Thoracic aorta (tissue), 2 donors: ENCODE measurements at regions not wholly inside any gene's neighbourhood (a gene's known extent, or its start where the extent isn't known, plus 50 kb on each side); places are given as distances from the start of the nearest gene placed in this dataset.

ENCODE experiments used
- ATAC-seq: fragments of 150-250 bp; one replicate; pipeline ENCODE4 v1.8.0; 2017; ENCODE audit warnings: low read depth; ENCODE audit not compliant: insufficient number of reproducible peaks, low FRiP score
- DNase-seq: peaks from one replicate; pipeline ENCODE4 v3.0.0-alpha.2; 2020; ENCODE audit warnings: low spot score
- H3K27ac ChIP-seq, 2 donors: fragments of 200-600 bp; sonication (generic); 1 replicate in 1 of 2; 2 replicates in 1 of 2; pipeline ENCODE4 v1.5.1; 2016; ENCODE audit warnings: mild to moderate bottlenecking in 2 of 2, moderate library complexity in 2 of 2
- H3K27me3 ChIP-seq: fragments of 200-600 bp; sonication (generic); replicated peaks from 2 replicates; pipeline ENCODE4 v1.6.0; 2016; ENCODE audit warnings: mild to moderate bottlenecking; ENCODE audit not compliant: insufficient read depth
- H3K36me3 ChIP-seq: fragments of 200-600 bp; sonication (generic); one replicate; pipeline ENCODE4 v1.5.1; 2016
- H3K4me1 ChIP-seq, 2 donors: fragments of 200-600 bp; sonication (generic); 1 replicate in 1 of 2; 2 replicates in 1 of 2; pipeline versions ENCODE4 v1.5.1 to v1.6.0; 2016; ENCODE audit warnings: low read depth in 2 of 2, mild to moderate bottlenecking in 1 of 2; ENCODE audit not compliant: control insufficient read depth in 1 of 2
- H3K4me3 ChIP-seq: fragments of 200-600 bp; sonication (generic); 2 replicates; pipeline ENCODE4 v1.5.1; 2016; ENCODE audit warnings: mild to moderate bottlenecking
- H3K9me3 ChIP-seq: fragments of 200-600 bp; sonication (generic); 2 replicates; pipeline ENCODE4 v1.5.1; 2016
- CTCF ChIP-seq: fragments of 200-600 bp; sonication (generic); IDR thresholded peaks from one replicate; pipeline ENCODE4 v1.5.1; 2019; ENCODE audit warnings: antibody characterized with exemption

- no peaks in the 10 kb centered on the region for H3K27me3 ChIP-seq
- no peak overlapping the region for H3K27ac ChIP-seq
- ATAC-seq (no peak), DNase-seq (no peak)
- H3K9me3 ChIP-seq = no peaks in the 10 kb centered on the region
- H3K36me3 ChIP-seq = no peaks in the 10 kb centered on the region
- H3K4me3 ChIP-seq = no peak overlapping the region
- H3K4me1 ChIP-seq = peaks cover 0 to 24% of the 10 kb centered on the region in 2 donors
- no peak for TF ChIP-seq CTCF
Observed at GRCh38 chr2:20542269-20542668, 95.4 kb downstream of the RHOB start.

- peaks cover 0 to 17% of the 10 kb centered on the region in 2 donors for H3K4me1 ChIP-seq
- H3K9me3 ChIP-seq = no peaks in the 10 kb centered on the region
- H3K27me3 ChIP-seq = no peaks in the 10 kb centered on the region
- no peaks in the 10 kb centered on the region for H3K36me3 ChIP-seq
- ATAC-seq (no peak), DNase-seq (no peak)
- TF ChIP-seq CTCF = no peak
- no peak overlapping the region for H3K27ac ChIP-seq
- H3K4me3 ChIP-seq = no peak overlapping the region
Observed at GRCh38 chr2:20542746-20543468, 96.0 kb downstream of the RHOB start.

- DNase-seq = no peak
- no peak overlapping the region for H3K27ac ChIP-seq
- no peak for TF ChIP-seq CTCF
- ATAC-seq = no peak
- peaks cover 0 to 10% of the 10 kb centered on the region in 2 donors for H3K4me1 ChIP-seq
- H3K4me3 ChIP-seq = no peak overlapping the region
- no peaks in the 10 kb centered on the region for H3K36me3 ChIP-seq
- H3K9me3 ChIP-seq = no peaks in the 10 kb centered on the region
- no peaks in the 10 kb centered on the region for H3K27me3 ChIP-seq
Observed at GRCh38 chr2:20543469-20544152, 96.7 kb downstream of the RHOB start.

- Histone ChIP-seq H3K27me3 (no peaks in the 10 kb centered on the region), H3K9me3 (no peaks in the 10 kb centered on the region), H3K4me1 (peaks cover 0 to 4% of the 10 kb centered on the region in 2 donors), H3K4me3 (no peak overlapping the region), H3K27ac (no peak overlapping the region), H3K36me3 (no peaks in the 10 kb centered on the region)
- no peak for DNase-seq
- no peak for TF ChIP-seq CTCF
- no peak for ATAC-seq
Observed at GRCh38 chr2:20544153-20544747, 97.4 kb downstream of the RHOB start.

GRCh38 chr2:20549144-20549543 lies 101.8 kb downstream of the HS1BP3 start:
- Histone ChIP-seq H3K27me3 (no peaks in the 10 kb centered on the region), H3K4me1 (peaks cover 0 to 9% of the 10 kb centered on the region in 2 donors), H3K9me3 (no peaks in the 10 kb centered on the region), H3K27ac (no peak overlapping the region), H3K4me3 (no peak overlapping the region), H3K36me3 (no peaks in the 10 kb centered on the region)
- DNase-seq (no peak), ATAC-seq (no peak)
- no peak for TF ChIP-seq CTCF
